ENCODE measurements at regions not wholly inside any gene's neighbourhood (a gene's known extent, or its start where the extent isn't known, plus 50 kb on each side); places are given as distances from the start of the nearest gene placed in this dataset.
A peak's percentile ranks its signal among the peaks of the same experiment; 100 is the strongest.

GRCh38 chr2:204023088-204023487 is 86.5 kb downstream of the ICOS start:
- no peak for DNase-seq (ENCODE audit: extremely low read depth, low read depth)
- no peak overlapping the region for H3K4me3 ChIP-seq (replicated peaks; ENCODE audit: low read depth, low read length)
- TF ChIP-seq CTCF (IDR thresholded peaks at IDR 0.05; ENCODE audit: low read depth, low read length, missing control alignments) = no peak

GRCh38 chr2:204024503-204024902 is 87.9 kb downstream of the ICOS start:
- peak; percentile 22 for DNase-seq (ENCODE audit: extremely low read depth, low read depth)
- TF ChIP-seq CTCF (IDR thresholded peaks at IDR 0.05; ENCODE audit: low read depth, low read length, missing control alignments) = peak; percentile 64
- no peak overlapping the region for H3K4me3 ChIP-seq (replicated peaks; ENCODE audit: low read depth, low read length)

GRCh38 chr2:204024906-204025475 is 88.4 kb downstream of the ICOS start:
- no peak for DNase-seq (ENCODE audit: extremely low read depth, low read depth)
- no peak for TF ChIP-seq CTCF (IDR thresholded peaks at IDR 0.05; ENCODE audit: low read depth, low read length, missing control alignments)
- H3K4me3 ChIP-seq (replicated peaks; ENCODE audit: low read depth, low read length) = no peak overlapping the region

- no peak overlapping the region for H3K4me3 ChIP-seq (replicated peaks; ENCODE audit: low read depth, low read length)
- no peak for DNase-seq (ENCODE audit: extremely low read depth, low read depth)
- TF ChIP-seq CTCF (IDR thresholded peaks at IDR 0.05; ENCODE audit: low read depth, low read length, missing control alignments) = peak; percentile 50
Observed at GRCh38 chr2:204026294-204026693, 89.7 kb downstream of the ICOS start.

GRCh38 chr2:204027091-204027490 is 90.5 kb downstream of the ICOS start:
- no peak overlapping the region for H3K4me3 ChIP-seq (replicated peaks; ENCODE audit: low read depth, low read length)
- TF ChIP-seq CTCF (IDR thresholded peaks at IDR 0.05; ENCODE audit: low read depth, low read length, missing control alignments) = no peak
- DNase-seq (ENCODE audit: extremely low read depth, low read depth) = peak; percentile 39

- no peak for DNase-seq (ENCODE audit: extremely low read depth, low read depth)
- H3K4me3 ChIP-seq (replicated peaks; ENCODE audit: low read depth, low read length) = no peak overlapping the region
- TF ChIP-seq CTCF (IDR thresholded peaks at IDR 0.05; ENCODE audit: low read depth, low read length, missing control alignments) = no peak
Observed at GRCh38 chr2:204030322-204030721, 93.8 kb downstream of the ICOS start.

- TF ChIP-seq CTCF (IDR thresholded peaks at IDR 0.05; ENCODE audit: low read depth, low read length, missing control alignments) = no peak
- H3K4me3 ChIP-seq (replicated peaks; ENCODE audit: low read depth, low read length) = no peak overlapping the region
- no peak for DNase-seq (ENCODE audit: extremely low read depth, low read depth)
Observed at GRCh38 chr2:204031056-204031455, 94.5 kb downstream of the ICOS start.

Data from HFF-Myc (cell line).